Keratinocyte (primary cell): ENCODE measurements at regions not wholly inside any gene's neighbourhood (a gene's known extent, or its start where the extent isn't known, plus 50 kb on each side); places are given as distances from the start of the nearest gene placed in this dataset.

Experiments
- DNase-seq: peaks from one replicate; pipeline ENCODE4 v3.0.0-alpha.2; 2011; ENCODE audit warnings: low read depth, missing footprints, low spot score
- FAIRE-seq: peaks from 2 replicates; lab custom pipeline; 2011; peaks lifted over from hg19 to GRCh38; lab: Jason Lieb, UNC
- H2AFZ ChIP-seq: 2 replicates; pipeline ENCODE4 v1.6.0; 2012; ENCODE audit warnings: low read length, control low read depth, inconsistent platforms; ENCODE audit not compliant: control insufficient read depth
- H3K27ac ChIP-seq: 2 replicates; pipeline ENCODE4 v1.5.1; 2011; ENCODE audit warnings: low read length; ENCODE audit not compliant: control insufficient read depth, insufficient read depth
- H3K27me3 ChIP-seq: 3 replicates; pipeline ENCODE4 v1.6.0; 2011; ENCODE audit warnings: low read length; ENCODE audit not compliant: control insufficient read depth, insufficient read depth; ENCODE audit errors: extremely low read depth
- H3K36me3 ChIP-seq, 2 experiments: 2 replicates in 1 of 2; 3 replicates in 1 of 2; pipeline ENCODE4 v1.5.1; 2011; ENCODE audit warnings: low read length in 2 of 2, mild to moderate bottlenecking in 1 of 2; ENCODE audit not compliant: control insufficient read depth in 2 of 2, insufficient read depth in 2 of 2; ENCODE audit errors: extremely low read depth in 1 of 2
- H3K4me1 ChIP-seq: 3 replicates; pipeline ENCODE4 v1.5.1; 2011; ENCODE audit warnings: low read length; ENCODE audit not compliant: control insufficient read depth, insufficient read depth; ENCODE audit errors: extremely low read depth
- H3K4me2 ChIP-seq: 3 replicates; pipeline ENCODE4 v1.6.0; 2011; ENCODE audit warnings: low read depth, low read length; ENCODE audit not compliant: control insufficient read depth, insufficient read depth; ENCODE audit errors: extremely low read depth
- H3K4me3 ChIP-seq, 3 experiments: fragments of 200-600 bp in 1 of 3; sonication (generic) in 1 of 3; 2 replicates in 2 of 3; 3 replicates in 1 of 3; pipeline ENCODE4 v1.5.1; 2011 to 2016; ENCODE audit warnings: low read length in 3 of 3, mild to moderate bottlenecking in 3 of 3, control low read depth in 2 of 3, inconsistent platforms in 1 of 3, low read depth in 1 of 3, mixed read lengths in 1 of 3, mixed run types in 1 of 3, moderate library complexity in 1 of 3; ENCODE audit not compliant: control insufficient read depth in 2 of 3, insufficient read depth in 2 of 3; ENCODE audit errors: extremely low read depth in 1 of 3
- H3K79me2 ChIP-seq: 2 replicates; pipeline ENCODE4 v1.6.0; 2012; ENCODE audit warnings: low read length; ENCODE audit not compliant: control insufficient read depth, insufficient read depth
- H3K9ac ChIP-seq: 3 replicates; pipeline ENCODE4 v1.6.0; 2011; ENCODE audit warnings: low read length; ENCODE audit not compliant: control insufficient read depth, insufficient read depth; ENCODE audit errors: extremely low read depth
- H3K9me1 ChIP-seq: 3 replicates; pipeline ENCODE4 v1.6.0; 2011; ENCODE audit warnings: low read length; ENCODE audit not compliant: control insufficient read depth, insufficient read depth; ENCODE audit errors: extremely low read depth
- H3K9me3 ChIP-seq: 2 replicates; pipeline ENCODE4 v1.5.1; 2012; ENCODE audit warnings: low read depth, low read length; ENCODE audit not compliant: control insufficient read depth
- H4K20me1 ChIP-seq: 3 replicates; pipeline ENCODE4 v1.6.0; 2011; ENCODE audit warnings: low read length; ENCODE audit not compliant: control insufficient read depth, insufficient read depth; ENCODE audit errors: extremely low read depth
- CTCF ChIP-seq, 3 experiments: IDR thresholded peaks in 1 of 3; conservative IDR thresholded peaks in 1 of 3; optimal IDR thresholded peaks in 1 of 3; 2 replicates in 2 of 3; 3 replicates in 1 of 3; pipeline versions ENCODE3 to v1.5.1; 2011; ENCODE audit warnings: low read length in 3 of 3, mild to moderate bottlenecking in 3 of 3, moderate library complexity in 2 of 3, control low read depth in 1 of 3, inconsistent platforms in 1 of 3; ENCODE audit not compliant: insufficient read depth in 2 of 3; ENCODE audit errors: extremely low read depth in 1 of 3
- EZH2 ChIP-seq: IDR thresholded peaks from one replicate; pipeline ENCODE4 v1.6.1; 2012; ENCODE audit warnings: inconsistent platforms, mild to moderate bottlenecking, low read length, moderate library complexity
- dilution Hi-C: fragments of 300-500 bp; cut with MboI; formaldehyde crosslinking; loops from one replicate; pipeline ENCODE4 v1.7.0; 2020; ENCODE audit warnings: low sequenced_read_pairs; ENCODE audit not compliant: extremely low pct_ligation_motif_present

GRCh38 chr16:16997349-16997748 is 473.4 kb downstream of the XYLT1 start:
- TF ChIP-seq CTCF (optimal IDR thresholded peaks at IDR 0.05 in 1 of 3, IDR thresholded peaks at IDR 0.05 in 1 of 3, conservative IDR thresholded peaks at IDR 0.05 in 1 of 3; ENCODE audit: extremely low read depth in 1 of 3, insufficient read depth in 2 of 3, low read length in 3 of 3) (no peak), EZH2 (no peak)
- H3K79me2 ChIP-seq, result no peaks in the 10 kb centered on the region
- no peaks in the 10 kb centered on the region for H4K20me1 ChIP-seq
- H3K9ac ChIP-seq, result no peak overlapping the region
- dilution Hi-C loops, result no loop called here
- FAIRE-seq (no peak), DNase-seq (no peak)
- H2AFZ ChIP-seq, result no peak overlapping the region
- H3K9me1 ChIP-seq, result no peaks in the 10 kb centered on the region
- H3K4me3 ChIP-seq, result no peak overlapping the region
- H3K4me2 ChIP-seq, result no peak overlapping the region
- H3K27ac ChIP-seq, result no peak overlapping the region
- H3K36me3 ChIP-seq, result no peaks in the 10 kb centered on the region
- H3K9me3 ChIP-seq, result no peaks in the 10 kb centered on the region
- H3K4me1 ChIP-seq, result no peaks in the 10 kb centered on the region
- H3K27me3 ChIP-seq, result no peaks in the 10 kb centered on the region

GRCh38 chr16:17001471-17001870 is 469.3 kb downstream of the XYLT1 start:
- H3K9me1 ChIP-seq, result no peaks in the 10 kb centered on the region
- no peak overlapping the region for H3K4me2 ChIP-seq
- no peak overlapping the region for H3K4me3 ChIP-seq
- H3K27me3 ChIP-seq, result no peaks in the 10 kb centered on the region
- no peak for DNase-seq
- H4K20me1 ChIP-seq, result no peaks in the 10 kb centered on the region
- no peaks in the 10 kb centered on the region for H3K9me3 ChIP-seq
- dilution Hi-C loops, result no loop called here
- H3K27ac ChIP-seq, result no peak overlapping the region
- TF ChIP-seq CTCF (optimal IDR thresholded peaks at IDR 0.05 in 1 of 3, IDR thresholded peaks at IDR 0.05 in 1 of 3, conservative IDR thresholded peaks at IDR 0.05 in 1 of 3; ENCODE audit: extremely low read depth in 1 of 3, insufficient read depth in 2 of 3, low read length in 3 of 3), result no peak
- no peak for TF ChIP-seq EZH2
- H3K36me3 ChIP-seq, result no peaks in the 10 kb centered on the region
- H3K79me2 ChIP-seq, result no peaks in the 10 kb centered on the region
- no peak overlapping the region for H2AFZ ChIP-seq
- no peak for FAIRE-seq
- no peak overlapping the region for H3K9ac ChIP-seq
- H3K4me1 ChIP-seq, result no peaks in the 10 kb centered on the region
